Ecto neural progenitor cell (in vitro differentiated cells): ENCODE measurements at regions not wholly inside any gene's neighbourhood (a gene's known extent, or its start where the extent isn't known, plus 50 kb on each side); places are given as distances from the start of the nearest gene placed in this dataset.
"Not testable (repeated sequence)": the region's sequence is repeated elsewhere in the genome, so short reads cannot be mapped to it uniquely, and the experiment has no call there.

Experiments
- DNase-seq: peaks from one replicate; pipeline ENCODE4 v3.0.0-alpha.2; 2018; ENCODE audit warnings: low spot score

- DNase-seq, result no peak
Observed at GRCh38 chr9:81072758-81073157, 616.6 kb downstream of the TLE1 start.

DNA sequence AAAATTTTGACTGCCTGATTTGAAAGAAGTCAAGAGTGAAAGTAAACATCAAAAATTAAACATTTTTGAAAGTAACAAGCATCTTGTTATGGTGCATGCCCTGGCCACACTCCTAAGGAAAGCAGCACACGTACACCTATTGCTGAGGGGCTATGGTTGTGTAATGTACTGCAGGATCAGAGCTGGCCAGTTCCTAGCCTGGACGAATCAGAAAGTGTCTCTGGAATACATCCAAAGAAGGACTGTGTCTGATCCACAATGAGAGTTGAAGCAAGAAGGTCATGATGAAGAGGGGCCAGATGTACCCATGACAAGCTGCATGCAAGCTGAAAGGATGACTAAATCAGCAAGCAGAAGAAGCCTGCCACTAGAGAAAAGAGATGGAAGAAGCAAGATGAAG is 618.2 kb downstream of the TLE1 start:
- no peak for DNase-seq

GRCh38 chr9:81070689-81071088 is 618.7 kb downstream of the TLE1 start:
- DNase-seq, result no peak

GRCh38 chr9:81069923-81070322 is 619.4 kb downstream of the TLE1 start:
- DNase-seq, result no peak

DNA sequence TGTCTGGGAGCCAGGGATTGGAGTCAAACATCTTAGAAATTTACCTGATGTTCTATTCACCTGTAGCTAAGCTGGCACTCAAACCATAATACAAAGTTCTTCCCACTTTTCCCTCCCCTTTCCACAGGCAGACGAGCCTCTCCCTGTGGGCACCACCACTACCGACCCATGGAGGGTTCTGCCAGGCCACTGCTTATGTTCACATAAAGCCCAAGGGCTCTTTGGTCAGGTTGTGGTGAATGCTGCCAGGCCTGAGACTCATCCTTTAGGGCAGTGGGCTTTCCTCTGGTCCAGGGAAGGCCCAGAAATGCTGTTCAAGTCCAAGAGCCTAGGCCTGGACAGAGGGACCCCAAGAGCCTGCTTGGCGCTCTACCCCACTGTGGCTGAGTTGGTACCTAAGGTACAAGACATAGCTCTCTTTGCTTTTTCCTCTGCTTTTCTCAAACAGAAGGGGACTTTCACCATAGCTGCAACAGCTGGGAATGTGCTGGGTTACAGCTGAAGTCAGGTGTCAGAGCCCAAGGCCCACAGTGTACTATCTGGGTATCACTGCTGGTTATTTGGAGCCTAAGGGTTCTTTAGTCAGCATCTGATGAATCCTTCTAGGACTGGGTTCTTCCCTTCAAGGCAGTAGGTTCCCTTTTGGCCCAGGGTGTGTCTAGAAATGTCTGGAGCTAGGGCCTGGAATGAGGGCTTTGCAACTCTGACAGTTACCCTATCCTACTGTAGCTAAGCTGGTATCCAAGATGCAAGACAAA is 620.1 kb downstream of the TLE1 start:
- DNase-seq, result no peak

DNA sequence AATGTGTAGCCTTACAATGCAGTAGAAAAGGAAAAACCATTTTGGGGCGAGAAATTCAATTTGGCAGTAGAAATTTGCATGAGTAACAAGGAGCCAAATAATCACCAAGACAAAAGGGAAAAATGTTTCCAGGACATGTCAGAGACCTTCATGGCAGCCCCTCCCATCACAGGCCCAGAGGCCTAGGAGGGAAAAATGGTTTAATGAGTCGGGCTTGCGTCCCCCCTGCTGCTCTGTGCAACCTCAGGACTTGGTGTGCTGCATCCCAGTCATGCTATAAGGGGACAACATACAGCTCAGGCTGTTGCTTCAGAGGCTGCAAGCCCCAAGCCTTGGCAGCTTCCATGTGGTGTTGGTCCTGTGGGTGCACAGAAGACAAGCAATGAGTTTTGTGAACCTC is 626.4 kb downstream of the TLE1 start:
- not testable (repeated sequence) for DNase-seq

GRCh38 chr9:81058782-81059181 is 630.6 kb downstream of the TLE1 start:
- DNase-seq, result no peak

DNA sequence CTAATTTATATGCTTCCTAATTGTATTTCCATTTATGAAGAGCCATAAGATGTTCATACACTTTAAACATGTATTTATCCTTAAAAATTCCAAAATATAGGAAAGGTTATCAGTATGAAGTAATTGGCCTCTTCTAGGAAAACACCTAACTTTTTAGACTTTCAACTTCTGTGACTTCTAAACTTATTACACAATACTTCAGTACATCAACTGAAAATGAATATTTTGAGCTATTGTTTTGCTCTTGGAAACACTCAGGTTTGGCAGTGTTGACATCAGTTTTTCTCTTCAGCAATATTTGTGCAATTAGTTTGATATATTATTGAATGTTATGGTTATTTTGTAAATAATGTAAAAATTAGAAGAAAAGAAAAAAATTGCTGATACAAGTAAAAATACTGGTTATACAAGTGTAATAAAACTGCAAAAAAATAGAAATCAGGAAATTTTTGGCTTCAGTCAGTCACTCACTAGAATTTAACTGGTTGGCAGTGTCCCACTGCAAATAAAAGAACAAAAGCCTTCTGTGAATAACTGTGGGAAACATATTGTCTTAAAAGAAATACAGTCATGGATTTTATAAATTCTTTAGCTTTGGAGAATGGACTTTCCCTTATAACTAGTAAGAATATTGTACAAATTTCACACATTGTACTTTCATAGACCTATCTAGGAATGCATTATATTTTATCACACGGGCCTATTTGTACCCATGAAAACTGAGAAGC is 635.9 kb downstream of the TLE1 start:
- DNase-seq, result no peak

- DNase-seq, result no peak
Observed at GRCh38 chr9:81052846-81053245, 636.5 kb downstream of the TLE1 start.

DNA sequence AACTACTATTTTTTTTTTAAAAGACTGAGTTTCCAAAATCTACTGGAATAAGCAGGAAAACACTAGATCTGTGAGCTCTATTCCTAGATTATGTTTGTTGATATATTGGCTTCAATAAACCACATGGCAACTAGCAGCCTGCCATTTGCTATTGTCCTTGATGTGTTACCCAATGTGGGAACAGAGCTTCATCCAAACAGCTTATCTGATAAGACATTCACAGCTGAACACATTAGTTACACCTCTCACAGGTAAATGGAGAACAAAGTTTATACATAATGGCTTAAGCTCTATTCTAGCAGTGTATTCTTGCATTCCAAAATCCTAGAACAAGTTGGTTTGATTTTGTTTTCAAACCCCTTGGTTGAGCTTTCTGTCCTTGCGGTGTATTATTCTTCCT is 642.1 kb downstream of the TLE1 start:
- no peak for DNase-seq

- no peak for DNase-seq
Observed at GRCh38 chr9:81045658-81046057, 643.7 kb downstream of the TLE1 start.

GRCh38 chr9:81037889-81038288 is 651.5 kb downstream of the TLE1 start:
- DNase-seq, result no peak

DNA sequence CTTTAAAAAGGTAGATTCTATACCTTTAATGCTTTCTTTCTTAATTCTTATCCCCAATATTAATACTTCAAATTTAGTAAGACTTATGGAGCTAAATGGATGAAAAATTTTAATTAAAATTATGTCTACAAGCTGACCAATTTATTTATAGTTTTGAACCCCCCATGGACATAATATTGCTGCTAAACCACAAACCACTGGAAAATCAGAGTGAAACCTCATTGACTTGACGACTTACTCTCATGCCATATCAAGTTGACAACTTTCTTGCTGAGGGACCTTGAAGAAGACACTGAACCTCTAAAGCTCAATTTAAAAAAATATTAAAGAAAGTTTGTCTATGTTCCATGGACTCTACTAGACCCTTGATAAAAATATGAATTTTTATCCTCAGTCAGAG is 653.7 kb downstream of the TLE1 start:
- DNase-seq, result no peak

DNA sequence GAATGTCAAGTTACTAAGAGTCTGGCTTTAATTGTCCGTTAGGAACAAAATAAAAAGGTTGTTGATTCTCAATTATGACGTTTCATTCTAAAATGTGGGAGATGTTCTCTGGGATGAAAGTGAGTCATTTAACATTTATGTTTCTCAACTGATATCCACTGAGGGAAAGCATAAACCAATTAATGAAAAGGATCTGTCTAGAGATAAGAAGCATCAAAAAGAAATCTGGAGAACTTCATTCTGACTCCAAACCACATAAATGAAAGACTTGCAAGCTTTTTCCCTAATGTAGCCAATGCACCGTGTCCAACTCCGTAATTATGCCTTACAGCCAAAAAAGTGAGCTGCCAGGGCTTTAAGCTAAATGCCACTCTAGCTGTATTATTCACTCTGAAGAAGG is 654.2 kb downstream of the TLE1 start:
- DNase-seq, result no peak

- no peak for DNase-seq
Observed at GRCh38 chr9:81032831-81033230, 656.5 kb downstream of the TLE1 start.

GRCh38 chr9:81032030-81032572 is 657.2 kb downstream of the TLE1 start:
- DNase-seq, result no peak

DNA sequence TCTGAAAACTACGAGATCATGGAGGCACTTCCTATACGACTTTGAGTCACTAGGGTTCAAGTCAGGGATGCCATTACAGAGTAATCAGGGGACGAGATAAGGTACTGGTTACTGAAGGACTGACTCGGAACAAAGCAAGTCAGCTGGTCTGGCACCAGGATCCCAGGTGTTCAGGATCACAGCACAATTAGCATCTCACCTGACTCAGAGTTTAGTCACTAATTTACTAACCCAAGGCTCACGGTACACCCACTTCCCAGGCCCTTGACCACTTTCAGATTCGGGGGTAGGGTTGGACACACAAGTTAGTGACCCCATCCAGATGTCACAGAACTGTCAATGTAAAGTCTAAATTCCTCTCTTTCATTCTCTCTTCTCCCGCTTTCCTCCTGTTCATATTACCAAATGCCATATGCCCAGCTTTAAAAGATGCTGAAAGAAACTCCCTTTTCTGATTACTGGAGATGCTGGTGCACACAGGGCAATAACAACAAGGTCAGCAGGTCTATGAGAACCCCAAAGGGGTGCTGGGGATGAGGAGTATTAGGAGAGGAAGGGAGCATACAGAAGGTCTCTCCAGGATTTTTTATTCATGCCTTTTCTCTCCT is 657.8 kb downstream of the TLE1 start:
- no peak for DNase-seq

GRCh38 chr9:81030027-81030426 is 659.3 kb downstream of the TLE1 start:
- DNase-seq, result no peak

DNA sequence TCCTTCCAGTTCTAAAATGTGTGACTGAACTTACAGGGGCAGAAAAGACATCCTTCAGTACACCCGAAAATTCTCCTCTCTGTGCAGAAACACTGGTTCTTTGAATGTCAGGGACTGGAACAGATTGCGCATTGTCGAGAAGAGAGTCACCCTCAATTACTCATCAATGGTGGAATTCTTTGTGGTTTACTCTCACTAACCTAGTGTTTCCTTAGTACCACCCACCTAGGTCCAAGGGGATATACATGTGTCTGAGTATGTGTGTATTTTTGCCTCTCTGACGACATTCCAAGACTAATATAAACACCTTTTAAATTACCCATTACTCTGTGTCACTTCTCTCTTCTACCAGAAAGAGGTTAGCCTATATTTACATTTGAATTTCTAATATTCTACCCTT is 660.8 kb downstream of the TLE1 start:
- DNase-seq, result no peak

- DNase-seq, result no peak
Observed at GRCh38 chr9:81022177-81022576, 667.2 kb downstream of the TLE1 start.

- DNase-seq, result not testable (repeated sequence)
Observed at GRCh38 chr9:81014945-81015344, 674.4 kb downstream of the TLE1 start.

DNA sequence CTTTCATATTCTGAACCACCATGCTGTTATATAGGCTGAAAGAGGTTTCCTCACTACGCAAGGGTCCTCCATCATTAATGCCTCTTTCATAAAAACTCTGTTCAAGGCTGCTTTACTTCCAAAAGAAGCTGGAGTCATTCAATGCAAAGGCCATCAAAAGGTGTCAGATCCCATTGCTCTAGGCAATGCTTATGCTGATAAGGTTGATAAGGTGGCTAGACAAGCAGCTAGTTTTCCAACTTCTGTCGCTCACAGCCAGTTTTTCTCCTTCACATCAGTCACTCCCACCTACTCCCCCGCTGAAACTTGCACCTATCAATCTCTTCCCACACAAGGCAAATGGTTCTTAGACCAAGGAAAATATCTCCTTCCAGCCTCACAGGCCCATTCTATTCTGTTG is 676.2 kb downstream of the TLE1 start:
- DNase-seq, result not testable (repeated sequence)

DNA sequence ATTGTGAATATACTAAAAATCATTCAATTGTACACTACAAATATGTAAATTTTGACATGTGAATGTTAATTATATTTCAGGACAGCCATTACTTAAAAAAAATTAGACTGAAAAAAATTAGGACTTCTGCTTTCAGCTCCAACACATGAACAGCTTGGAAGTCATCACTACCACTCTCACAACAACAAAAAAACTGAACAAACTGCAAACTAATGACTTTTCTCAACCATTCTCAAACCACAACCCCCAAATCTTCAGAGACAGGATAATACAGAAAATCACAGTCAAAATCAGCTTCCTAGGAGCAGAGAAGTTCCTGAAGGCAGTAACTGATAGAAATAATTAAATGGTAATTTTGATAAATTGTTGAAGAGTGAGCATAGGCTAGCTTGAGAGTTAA is 686.4 kb downstream of the TLE1 start:
- DNase-seq, result no peak
